Kidney (tissue), 13 donors: ENCODE measurements at regions not wholly inside any gene's neighbourhood (a gene's known extent, or its start where the extent isn't known, plus 50 kb on each side); places are given as distances from the start of the nearest gene placed in this dataset.

Experiments
- DNase-seq, 5 donors: peaks; one replicate each; pipeline ENCODE4 v3.0.0-alpha.2; 2013 to 2020
- FAIRE-seq: peaks from 2 replicates; lab custom pipeline; 2012; peaks lifted over from hg19 to GRCh38; lab: Jason Lieb, UNC
- H3K27ac ChIP-seq, 2 donors: one replicate each; pipeline ENCODE4 v1.7.0; 2013; ENCODE audit warnings: low read depth in 2 of 2, low read length in 2 of 2, inconsistent platforms in 1 of 2
- H3K27me3 ChIP-seq: one replicate; pipeline ENCODE4 v1.7.1; 2013; ENCODE audit warnings: low read length, inconsistent platforms; ENCODE audit not compliant: control insufficient read depth, insufficient read depth
- H3K36me3 ChIP-seq, 3 donors: one replicate each; pipeline versions ENCODE4 v1.7.0 to v1.7.1; 2013; ENCODE audit warnings: low read length in 3 of 3, control low read depth in 1 of 3, inconsistent platforms in 1 of 3; ENCODE audit not compliant: insufficient read depth in 3 of 3, control insufficient read depth in 2 of 3
- H3K4me1 ChIP-seq, 3 donors: one replicate each; pipeline versions ENCODE4 v1.7.0 to v1.7.1; 2013; ENCODE audit warnings: low read length in 3 of 3, inconsistent platforms in 1 of 3, low read depth in 1 of 3; ENCODE audit not compliant: control insufficient read depth in 2 of 3, insufficient read depth in 2 of 3
- H3K4me3 ChIP-seq, 3 donors: one replicate each; pipeline versions ENCODE4 v1.7.0 to v1.8.1; 2013; ENCODE audit warnings: low read length in 3 of 3, control low read depth in 1 of 3, inconsistent platforms in 1 of 3
- H3K9ac ChIP-seq, 3 donors: one replicate each; pipeline versions ENCODE4 v1.7.0 to v1.7.1; 2013; ENCODE audit warnings: low read length in 3 of 3, control low read depth in 1 of 3, inconsistent platforms in 1 of 3
- H3K9me3 ChIP-seq, 3 donors: one replicate each; pipeline versions ENCODE4 v1.7.0 to v1.7.1; 2013; ENCODE audit warnings: low read length in 3 of 3, control low read depth in 1 of 3, inconsistent platforms in 1 of 3; ENCODE audit not compliant: control insufficient read depth in 2 of 3, insufficient read depth in 1 of 3
- CTCF ChIP-seq: IDR thresholded peaks from 3 replicates; pipeline ENCODE4 v1.5.1; 2012; ENCODE audit warnings: mild to moderate bottlenecking, moderate library complexity, borderline replicate concordance; ENCODE audit not compliant: insufficient read depth; ENCODE audit errors: extremely low read depth
- intact Hi-C: fragments of 100-400 bp; cut with DNase I; formaldehyde crosslinking; loops from one replicate; pipeline ENCODE4 v1.11.1; 2022
- donor health status: control.
- donor health status: control.
- donor health status: control.
- donor health status: control.
- donor health status: control.
- donor health status: DM: yes; HTN: yes; CAD: no.
- donor health status: Normal renal cell carcinoma (clear cell type).

- H3K4me1 ChIP-seq = no peaks in the 10 kb centered on the region
- DNase-seq (no peak), FAIRE-seq (no peak)
- intact Hi-C loops = no loop called here
- no peak for TF ChIP-seq CTCF
- no peaks in the 10 kb centered on the region for H3K27me3 ChIP-seq
- H3K9me3 ChIP-seq = no peaks in the 10 kb centered on the region
- no peak overlapping the region for H3K27ac ChIP-seq
- H3K9ac ChIP-seq = no peak overlapping the region
- no peaks in the 10 kb centered on the region for H3K36me3 ChIP-seq
- no peak overlapping the region for H3K4me3 ChIP-seq
Observed at GRCh38 chr7:26965724-26966123, 101.3 kb upstream of the SKAP2 start.

GRCh38 chr7:26964156-26964808, 99.9 kb upstream of the SKAP2 start:
- no peaks in the 10 kb centered on the region for H3K27me3 ChIP-seq
- no peaks in the 10 kb centered on the region for H3K36me3 ChIP-seq
- no peak overlapping the region for H3K9ac ChIP-seq
- no peak for TF ChIP-seq CTCF
- DNase-seq = no peak
- no peak overlapping the region for H3K27ac ChIP-seq
- no peaks in the 10 kb centered on the region for H3K4me1 ChIP-seq
- no peak overlapping the region for H3K4me3 ChIP-seq
- intact Hi-C loops = no loop called here
- FAIRE-seq = no peak
- no peaks in the 10 kb centered on the region for H3K9me3 ChIP-seq

- Histone ChIP-seq H3K36me3 (no peaks in the 10 kb centered on the region), H3K9me3 (no peaks in the 10 kb centered on the region), H3K9ac (no peak overlapping the region), H3K27me3 (no peaks in the 10 kb centered on the region), H3K4me1 (no peaks in the 10 kb centered on the region), H3K27ac (no peak overlapping the region), H3K4me3 (no peak overlapping the region)
- no peak for DNase-seq
- TF ChIP-seq CTCF = no peak
- intact Hi-C loops = no loop called here
- no peak for FAIRE-seq
Observed at GRCh38 chr7:26959290-26959689, 94.9 kb upstream of the SKAP2 start.

- no peak for TF ChIP-seq CTCF
- FAIRE-seq (no peak), DNase-seq (no peak)
- intact Hi-C loops = no loop called here
- no peak overlapping the region for H3K4me3 ChIP-seq
- no peaks in the 10 kb centered on the region for H3K27me3 ChIP-seq
- no peak overlapping the region for H3K9ac ChIP-seq
- H3K27ac ChIP-seq = no peak overlapping the region
- H3K9me3 ChIP-seq = no peaks in the 10 kb centered on the region
- no peaks in the 10 kb centered on the region for H3K36me3 ChIP-seq
- no peaks in the 10 kb centered on the region for H3K4me1 ChIP-seq
Observed at GRCh38 chr7:26958834-26959233, 94.4 kb upstream of the SKAP2 start.
